ENCODE measurements at regions not wholly inside any gene's neighbourhood (a gene's known extent, or its start where the extent isn't known, plus 50 kb on each side); places are given as distances from the start of the nearest gene placed in this dataset.
A peak's percentile ranks its signal among the peaks of the same experiment; 100 is the strongest.

DNA sequence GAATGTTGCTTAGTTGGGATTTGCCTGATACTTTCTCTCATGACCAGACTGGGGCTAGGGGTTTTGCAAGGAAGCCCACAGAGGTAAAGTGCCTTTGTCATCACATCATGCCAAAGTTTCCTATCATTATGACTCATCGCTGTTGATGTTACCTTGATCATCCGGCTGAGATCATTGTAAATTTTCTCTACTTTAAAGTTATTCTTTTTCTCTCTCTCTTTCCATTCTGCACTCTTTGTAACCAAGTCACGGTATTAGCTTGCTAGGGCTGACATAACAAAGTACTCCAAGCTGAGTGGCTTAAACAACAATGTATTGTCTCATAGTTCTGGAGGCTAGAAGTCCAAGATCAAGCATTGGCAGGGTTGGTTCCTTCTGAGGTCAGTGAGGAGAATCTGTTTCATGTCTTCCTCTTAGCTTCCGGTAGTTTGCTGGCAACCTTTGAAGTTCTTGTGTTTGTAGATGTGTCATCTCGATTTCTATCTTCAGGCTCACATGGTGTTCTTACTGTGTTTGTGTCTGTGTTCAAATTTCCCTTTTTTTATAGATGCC, 113.0 kb downstream of the DTHD1 start:
- peak overlapping the region; percentile 99 for H3K27ac Mint-ChIP-seq
- H3K4me3 Mint-ChIP-seq = peak overlapping the region; percentile 60
- peak; percentile 29 for DNase-seq
- H3K27me3 Mint-ChIP-seq = no peaks in the 10 kb centered on the region
- no peaks in the 10 kb centered on the region for H3K9me3 Mint-ChIP-seq
- peaks cover 30% of the 10 kb centered on the region for H3K4me1 Mint-ChIP-seq (ENCODE audit: low read depth)
- no peaks in the 10 kb centered on the region for H3K36me3 Mint-ChIP-seq (ENCODE audit: low read depth)

DNA sequence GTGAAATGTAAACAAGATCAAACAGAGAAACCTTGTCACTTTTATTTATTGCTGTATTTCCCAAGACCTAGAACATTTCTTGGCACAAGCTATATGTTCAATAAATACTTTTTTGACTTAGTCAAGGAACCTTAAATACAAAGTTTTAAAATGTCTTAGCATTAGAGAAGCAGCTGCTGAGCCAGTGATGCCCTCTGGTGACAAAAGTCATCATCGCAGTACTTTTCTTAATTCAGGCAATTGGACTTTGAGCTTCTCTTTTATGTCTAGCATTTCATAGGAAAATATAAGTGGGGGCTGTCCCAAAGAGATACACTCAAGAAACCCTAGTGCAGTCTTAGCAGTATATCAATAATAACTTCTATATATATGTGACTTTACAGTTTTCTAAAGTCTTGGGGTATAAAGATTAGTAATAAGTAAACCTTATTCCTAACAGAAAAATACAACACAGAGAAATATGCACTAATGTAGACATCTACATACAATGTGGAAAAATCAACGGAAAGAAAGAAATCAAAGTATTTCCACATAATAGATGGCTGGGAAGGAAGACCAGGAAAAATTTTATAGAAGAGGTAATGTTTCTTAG, 118.4 kb downstream of the DTHD1 start:
- Mint-ChIP-seq H3K4me1 (ENCODE audit: low read depth) (peaks cover 27% of the 10 kb centered on the region), H3K27me3 (no peaks in the 10 kb centered on the region), H3K9me3 (peaks cover 8% of the 10 kb centered on the region), H3K36me3 (ENCODE audit: low read depth) (no peaks in the 10 kb centered on the region), H3K4me3 (no peak overlapping the region), H3K27ac (no peak overlapping the region)
- no peak for DNase-seq

DNA sequence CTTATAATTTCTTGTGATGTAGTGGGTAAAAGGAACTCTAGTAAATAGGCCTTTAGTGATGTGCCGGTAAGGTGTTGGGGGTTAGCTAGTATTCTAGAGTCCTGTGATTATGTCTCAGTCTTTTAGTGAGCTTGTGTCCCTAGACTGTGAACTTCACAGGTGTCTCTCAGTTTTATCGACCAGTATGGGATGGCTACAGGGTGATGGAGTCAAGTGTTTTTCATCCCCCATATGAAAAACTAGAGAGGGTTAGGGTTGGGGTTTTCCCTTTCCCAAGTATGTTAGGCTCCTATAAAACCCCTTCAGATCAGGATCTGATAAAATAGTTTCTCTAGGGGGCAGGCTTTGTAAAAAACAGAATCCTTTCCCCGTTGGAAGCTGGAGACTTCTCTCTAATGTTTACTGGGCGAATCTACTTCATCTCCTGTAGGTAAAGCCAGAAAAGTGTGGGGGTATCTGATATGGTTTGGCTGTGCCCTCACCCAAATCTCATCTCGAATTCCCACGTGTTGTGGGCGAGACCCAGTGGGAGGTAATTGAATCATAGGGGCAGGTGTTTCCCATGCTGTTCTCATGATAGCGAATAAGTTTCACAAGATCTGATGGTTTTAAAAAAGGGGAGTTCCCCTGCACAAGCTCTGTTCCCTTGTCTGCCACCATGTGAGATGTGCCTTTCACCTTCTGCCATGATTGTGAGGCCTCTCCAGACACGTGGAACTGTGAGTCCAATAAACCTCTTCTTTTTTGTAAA, 120.8 kb downstream of the DTHD1 start:
- no peaks in the 10 kb centered on the region for H3K27me3 Mint-ChIP-seq
- H3K9me3 Mint-ChIP-seq = peaks cover 8% of the 10 kb centered on the region
- no peaks in the 10 kb centered on the region for H3K36me3 Mint-ChIP-seq (ENCODE audit: low read depth)
- DNase-seq = peak; percentile 34
- H3K4me1 Mint-ChIP-seq (ENCODE audit: low read depth) = peaks cover 20% of the 10 kb centered on the region
- no peak overlapping the region for H3K27ac Mint-ChIP-seq
- no peak overlapping the region for H3K4me3 Mint-ChIP-seq

- no peak for DNase-seq
- Mint-ChIP-seq H3K27me3 (peaks cover 29% of the 10 kb centered on the region), H3K9me3 (no peaks in the 10 kb centered on the region), H3K36me3 (ENCODE audit: low read depth) (no peaks in the 10 kb centered on the region), H3K4me3 (no peak overlapping the region), H3K27ac (no peak overlapping the region), H3K4me1 (ENCODE audit: low read depth) (no peaks in the 10 kb centered on the region)
Observed at GRCh38 chr4:36411338-36411737, 129.9 kb downstream of the DTHD1 start.

- Mint-ChIP-seq H3K4me1 (ENCODE audit: low read depth) (no peaks in the 10 kb centered on the region), H3K9me3 (no peaks in the 10 kb centered on the region), H3K36me3 (ENCODE audit: low read depth) (no peaks in the 10 kb centered on the region), H3K27me3 (peaks cover 45% of the 10 kb centered on the region), H3K27ac (no peak overlapping the region), H3K4me3 (no peak overlapping the region)
- no peak for DNase-seq
Observed at GRCh38 chr4:36414248-36414647, 132.8 kb downstream of the DTHD1 start.

DNA sequence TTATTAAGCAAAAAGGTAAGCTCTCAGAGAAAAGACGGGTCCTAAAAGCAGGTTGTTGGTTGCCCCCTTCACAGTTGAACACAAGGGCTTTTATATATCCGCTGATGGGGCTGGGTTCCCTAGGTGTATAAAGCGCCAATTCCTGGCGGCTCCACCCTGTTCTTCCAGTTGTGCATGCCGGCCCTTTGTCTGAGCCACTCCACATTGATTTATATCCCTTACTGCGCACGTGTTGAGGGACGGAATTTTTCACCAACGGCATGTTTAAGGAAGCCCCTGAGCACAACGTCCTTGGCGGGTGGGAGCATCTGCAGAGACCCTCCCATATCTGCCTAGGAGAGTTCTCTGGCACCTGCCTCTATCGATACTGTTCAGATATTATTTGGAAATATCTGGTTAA, 135.7 kb downstream of the DTHD1 start:
- Mint-ChIP-seq H3K4me3 (no peak overlapping the region), H3K9me3 (no peaks in the 10 kb centered on the region), H3K27me3 (peaks cover 32% of the 10 kb centered on the region), H3K4me1 (ENCODE audit: low read depth) (no peaks in the 10 kb centered on the region), H3K27ac (no peak overlapping the region), H3K36me3 (ENCODE audit: low read depth) (no peaks in the 10 kb centered on the region)
- no peak for DNase-seq

DNA sequence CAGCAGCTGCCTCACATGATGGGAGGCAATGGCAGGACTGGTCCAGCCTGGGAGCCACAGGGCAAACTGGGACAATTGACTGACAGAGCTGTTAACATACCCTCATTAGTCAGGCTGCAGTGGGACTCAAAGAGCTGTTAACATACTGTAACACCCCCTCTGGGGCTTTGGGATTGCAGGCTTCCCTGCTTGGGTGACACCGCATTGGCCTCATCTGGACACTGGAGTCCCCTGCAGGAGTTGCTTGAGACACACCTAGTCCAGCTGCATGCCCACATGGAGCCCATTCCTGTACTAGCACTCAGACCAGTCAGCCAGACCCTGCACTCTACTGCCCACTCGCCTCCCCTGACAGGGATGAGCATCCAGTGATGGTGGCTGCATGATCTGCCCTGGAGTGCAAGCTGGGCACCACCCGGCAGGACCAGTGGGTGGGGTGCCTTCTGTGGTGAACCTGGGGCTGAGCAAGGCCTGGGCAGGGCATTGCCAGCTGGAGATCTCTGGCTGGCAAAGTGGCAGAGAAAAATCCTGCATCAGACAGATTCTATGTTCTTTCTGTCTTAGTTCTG, 138.8 kb downstream of the DTHD1 start:
- H3K9me3 Mint-ChIP-seq = no peaks in the 10 kb centered on the region
- no peaks in the 10 kb centered on the region for H3K4me1 Mint-ChIP-seq (ENCODE audit: low read depth)
- H3K36me3 Mint-ChIP-seq (ENCODE audit: low read depth) = no peaks in the 10 kb centered on the region
- no peak overlapping the region for H3K4me3 Mint-ChIP-seq
- no peak overlapping the region for H3K27ac Mint-ChIP-seq
- no peak for DNase-seq
- peaks cover 32% of the 10 kb centered on the region for H3K27me3 Mint-ChIP-seq

DNA sequence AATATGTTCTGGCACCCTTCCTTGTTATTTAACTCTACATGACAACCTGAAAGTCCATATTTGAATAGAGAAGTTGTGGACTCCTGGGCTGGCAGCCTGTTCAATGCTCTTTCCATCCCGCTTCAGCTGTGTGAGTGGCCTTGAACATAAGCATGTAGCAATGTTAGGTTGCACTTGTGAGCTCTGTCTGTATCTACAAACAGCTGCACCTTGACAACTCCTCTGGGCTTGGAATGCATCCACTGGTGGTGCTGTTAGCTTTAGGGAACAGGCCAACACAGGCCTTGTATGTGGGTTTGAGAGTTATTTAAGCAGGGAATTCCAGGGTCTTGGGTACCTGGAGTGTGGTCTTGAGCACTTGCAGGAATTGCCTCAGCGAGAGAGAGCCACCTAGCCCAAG, 141.2 kb downstream of the DTHD1 start:
- Mint-ChIP-seq H3K4me1 (ENCODE audit: low read depth) (no peaks in the 10 kb centered on the region), H3K27me3 (peaks cover 25% of the 10 kb centered on the region), H3K4me3 (no peak overlapping the region)

DNA sequence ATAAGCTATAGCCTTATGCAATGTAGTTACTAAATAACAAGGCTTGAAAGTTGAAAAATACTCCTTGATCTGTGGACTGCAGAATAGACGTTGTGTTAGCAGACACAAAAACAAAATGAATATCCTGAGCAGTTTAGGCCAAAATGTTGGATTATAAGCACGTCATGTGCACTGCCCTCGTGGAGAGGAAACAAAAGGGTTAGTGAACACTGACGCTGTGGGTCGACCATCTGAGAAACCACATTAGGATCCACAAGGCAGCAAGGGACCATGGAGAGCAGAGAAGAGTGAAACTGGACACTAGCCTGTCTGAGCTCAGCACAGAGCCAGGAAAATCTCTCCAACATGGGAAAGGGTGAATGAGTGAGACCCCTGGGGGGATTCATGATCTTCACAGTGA, 145.3 kb downstream of the DTHD1 start:
- DNase-seq = no peak
- Mint-ChIP-seq H3K27ac (no peak overlapping the region), H3K36me3 (ENCODE audit: low read depth) (no peaks in the 10 kb centered on the region), H3K4me3 (no peak overlapping the region), H3K4me1 (ENCODE audit: low read depth) (no peaks in the 10 kb centered on the region), H3K9me3 (no peaks in the 10 kb centered on the region), H3K27me3 (peaks cover 8% of the 10 kb centered on the region)

More for the DNA sequence above, 141.2 kb downstream of the DTHD1 start:
- Mint-ChIP-seq H3K27ac (no peak overlapping the region), H3K9me3 (no peaks in the 10 kb centered on the region), H3K36me3 (ENCODE audit: low read depth) (no peaks in the 10 kb centered on the region)
- DNase-seq = no peak

DNA sequence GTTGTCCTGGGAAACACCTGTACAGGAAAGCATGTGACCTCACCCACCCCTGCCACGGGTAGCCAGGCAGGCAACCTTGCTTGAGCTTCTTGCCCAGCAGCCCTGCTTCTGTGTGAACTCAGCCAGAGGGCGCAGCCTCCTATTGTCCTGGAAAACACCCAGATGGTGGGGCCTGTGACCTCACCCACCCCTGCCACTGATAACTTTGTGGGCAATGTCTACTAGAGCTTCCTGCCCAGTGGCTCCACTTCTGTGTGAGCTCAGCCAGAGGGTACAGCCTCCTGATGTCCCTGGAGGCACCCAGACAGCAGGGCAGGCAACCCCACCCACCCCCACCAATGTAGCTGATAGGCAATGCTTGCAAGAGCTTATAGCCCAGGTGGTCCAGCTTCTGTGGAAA, 146.3 kb downstream of the DTHD1 start:
- Mint-ChIP-seq H3K27me3 (peaks cover 8% of the 10 kb centered on the region), H3K4me1 (ENCODE audit: low read depth) (no peaks in the 10 kb centered on the region), H3K27ac (no peak overlapping the region), H3K9me3 (no peaks in the 10 kb centered on the region), H3K36me3 (ENCODE audit: low read depth) (no peaks in the 10 kb centered on the region), H3K4me3 (no peak overlapping the region)
- DNase-seq = no peak

DNA sequence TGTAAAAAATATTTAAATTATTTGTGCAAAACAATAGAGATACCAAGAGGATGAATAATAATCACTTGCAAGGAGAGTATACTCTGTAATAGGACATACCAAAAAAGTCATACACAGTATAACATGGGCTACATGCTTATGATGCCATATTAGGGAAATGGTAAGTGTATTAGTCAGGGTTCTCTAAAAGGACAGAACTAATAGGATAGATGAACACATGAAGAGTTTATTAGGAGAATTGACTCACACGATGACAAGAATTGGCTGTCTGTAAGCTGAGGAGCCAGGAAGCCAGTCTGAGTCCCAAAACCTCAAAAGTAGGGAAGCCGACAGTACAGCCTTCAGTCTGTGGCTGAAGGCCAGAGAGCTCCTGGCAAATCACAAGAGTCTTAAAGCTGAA, 151.2 kb downstream of the DTHD1 start:
- Mint-ChIP-seq H3K36me3 (ENCODE audit: low read depth) (no peaks in the 10 kb centered on the region), H3K27ac (no peak overlapping the region), H3K27me3 (no peaks in the 10 kb centered on the region), H3K4me3 (no peak overlapping the region), H3K4me1 (ENCODE audit: low read depth) (no peaks in the 10 kb centered on the region), H3K9me3 (peaks cover 14% of the 10 kb centered on the region)
- no peak for DNase-seq

GRCh38 chr4:36439556-36439955, 158.1 kb downstream of the DTHD1 start:
- DNase-seq = no peak
- H3K9me3 Mint-ChIP-seq = peaks cover 14% of the 10 kb centered on the region
- H3K27ac Mint-ChIP-seq = no peak overlapping the region
- no peak overlapping the region for H3K4me3 Mint-ChIP-seq
- H3K4me1 Mint-ChIP-seq (ENCODE audit: low read depth) = no peaks in the 10 kb centered on the region
- H3K36me3 Mint-ChIP-seq (ENCODE audit: low read depth) = no peaks in the 10 kb centered on the region
- no peaks in the 10 kb centered on the region for H3K27me3 Mint-ChIP-seq

DNA sequence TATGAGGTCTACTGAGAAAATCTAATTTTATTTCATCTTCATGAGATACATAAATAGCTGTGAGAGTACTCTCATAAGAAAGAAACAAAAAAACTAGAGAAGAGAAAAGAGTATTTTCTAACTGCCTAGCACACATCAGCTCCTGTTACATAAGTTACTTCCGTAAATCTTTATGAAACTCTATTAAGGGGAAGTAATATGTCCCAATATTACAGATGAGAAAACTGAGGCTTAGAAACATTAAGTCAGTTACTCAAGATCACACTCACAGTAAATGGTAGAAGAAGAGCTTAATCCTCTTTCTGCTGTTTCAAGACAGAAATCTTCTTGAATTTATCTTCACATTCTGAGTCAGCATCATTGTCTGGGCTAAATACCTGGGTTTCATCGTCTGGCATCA, 164.1 kb downstream of the DTHD1 start:
- Mint-ChIP-seq H3K27me3 (peaks cover 9% of the 10 kb centered on the region), H3K27ac (no peak overlapping the region), H3K4me3 (no peak overlapping the region), H3K36me3 (ENCODE audit: low read depth) (no peaks in the 10 kb centered on the region), H3K9me3 (no peaks in the 10 kb centered on the region), H3K4me1 (ENCODE audit: low read depth) (no peaks in the 10 kb centered on the region)
- no peak for DNase-seq

- peaks cover 9% of the 10 kb centered on the region for H3K27me3 Mint-ChIP-seq
- H3K4me1 Mint-ChIP-seq (ENCODE audit: low read depth) = no peaks in the 10 kb centered on the region
- no peak overlapping the region for H3K4me3 Mint-ChIP-seq
- H3K36me3 Mint-ChIP-seq (ENCODE audit: low read depth) = no peaks in the 10 kb centered on the region
- no peaks in the 10 kb centered on the region for H3K9me3 Mint-ChIP-seq
- DNase-seq = no peak
- H3K27ac Mint-ChIP-seq = no peak overlapping the region
Observed at GRCh38 chr4:36446275-36446674, 164.9 kb downstream of the DTHD1 start.

DNA sequence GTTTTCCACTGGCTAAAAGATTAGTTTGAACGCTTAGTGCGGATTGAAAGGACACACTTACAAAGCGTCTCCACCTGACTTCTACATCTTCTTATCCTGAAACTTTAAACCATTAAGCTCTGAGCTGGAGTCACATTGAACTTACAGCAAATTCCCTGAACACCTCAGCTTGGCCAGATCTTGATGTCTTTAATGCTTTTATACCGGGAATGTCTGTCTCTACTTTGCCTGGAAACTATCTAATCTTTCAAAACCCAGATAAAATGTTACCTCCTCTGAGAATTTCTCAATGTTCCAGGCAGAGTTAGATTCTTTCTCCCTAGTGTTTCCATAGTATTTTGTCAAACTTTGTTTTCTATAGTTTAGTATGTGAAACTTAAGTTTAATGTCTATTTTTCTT, 179.9 kb downstream of the DTHD1 start:
- Mint-ChIP-seq H3K27me3 (no peaks in the 10 kb centered on the region), H3K4me1 (ENCODE audit: low read depth) (no peaks in the 10 kb centered on the region), H3K9me3 (no peaks in the 10 kb centered on the region), H3K4me3 (no peak overlapping the region), H3K27ac (no peak overlapping the region), H3K36me3 (ENCODE audit: low read depth) (no peaks in the 10 kb centered on the region)
- DNase-seq = no peak

All from activated T-cell treated with anti-CD3 and anti-CD28 coated beads, Interleukin-2, amount 50 U/mL, for 24 hours (primary cell).